HEK293T (cell line): ENCODE measurements at regions not wholly inside any gene's neighbourhood (a gene's known extent, or its start where the extent isn't known, plus 50 kb on each side); places are given as distances from the start of the nearest gene placed in this dataset.

Experiments used
- BHLHE40 ChIP-seq: fragments of 450-650 bp; IDR thresholded peaks from 2 replicates; pipeline ENCODE4 v1.6.1; 2016; ENCODE audit warnings: mild to moderate bottlenecking, moderate library complexity, borderline replicate concordance
- ELF4 ChIP-seq: fragments of 450-650 bp; IDR thresholded peaks from 2 replicates; pipeline ENCODE4 v1.6.1; 2017; ENCODE audit warnings: antibody characterized with exemption
- FOXK2 ChIP-seq: fragments of 450-650 bp; IDR thresholded peaks from 2 replicates; pipeline ENCODE4 v1.6.1; 2016; ENCODE audit warnings: mild to moderate bottlenecking
- FOXM1 ChIP-seq: fragments of 450-650 bp; IDR thresholded peaks from 2 replicates; pipeline ENCODE4 v1.6.1; 2017; ENCODE audit warnings: mild to moderate bottlenecking, borderline replicate concordance
- SP1 ChIP-seq: fragments of 450-650 bp; IDR thresholded peaks from 2 replicates; pipeline ENCODE4 v1.6.1; 2017
- SUZ12 ChIP-seq: fragments of 450-650 bp; IDR thresholded peaks from 2 replicates; pipeline ENCODE4 v1.6.1; 2016; ENCODE audit warnings: mild to moderate bottlenecking

DNA sequence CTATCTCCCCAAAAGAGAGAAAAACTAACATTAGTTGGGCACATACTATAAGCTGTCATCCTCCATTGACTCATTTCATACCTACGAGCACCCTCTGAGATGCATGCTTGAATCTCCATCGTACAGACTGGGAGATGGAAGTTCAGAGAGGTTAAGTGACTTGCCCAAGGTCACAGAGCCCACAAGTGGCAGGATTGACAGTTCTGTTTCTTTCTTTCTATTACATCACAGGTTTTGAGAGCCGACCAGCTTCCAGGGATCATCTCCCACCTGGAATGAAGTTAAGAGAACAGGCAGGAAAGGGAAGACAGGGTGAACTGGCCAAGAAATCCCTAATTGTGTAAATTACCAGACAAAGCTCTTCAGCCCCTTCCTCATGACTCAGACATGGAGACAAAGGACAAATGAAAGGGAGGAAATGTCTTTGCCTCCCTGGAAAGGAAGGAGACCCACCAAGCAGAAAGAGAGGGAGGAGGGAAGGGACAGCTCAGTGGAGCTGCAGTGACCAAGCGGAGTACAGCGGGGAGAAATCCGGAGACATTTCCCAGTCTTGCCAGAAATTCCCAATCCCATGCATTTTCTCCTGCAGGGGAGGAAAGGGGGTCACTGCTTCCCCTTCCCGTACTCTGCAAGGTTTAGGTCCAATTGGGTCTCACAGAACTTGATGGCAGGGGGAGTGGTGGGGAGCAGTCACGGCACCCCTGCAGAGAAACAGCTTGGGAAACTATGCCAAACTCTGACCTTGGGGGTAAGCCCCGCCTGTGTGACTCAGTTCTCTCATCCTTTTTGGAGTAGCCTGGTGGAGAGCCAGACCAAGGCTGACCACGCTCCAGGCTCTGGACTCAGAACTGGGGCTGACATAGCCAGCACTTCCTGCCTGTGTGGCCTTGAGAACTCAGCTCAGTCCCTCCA is 154.3 kb downstream of the ANKRD60 start:
- TF ChIP-seq SP1 (no peak), ELF4 (no peak), FOXM1 (no peak), BHLHE40 (no peak), SUZ12 (no peak), FOXK2 (no peak)
